Tibial artery (tissue), 4 donors: ENCODE measurements at regions not wholly inside any gene's neighbourhood (a gene's known extent, or its start where the extent isn't known, plus 50 kb on each side); places are given as distances from the start of the nearest gene placed in this dataset.

Experiments
- DNase-seq, 2 donors: peaks; one replicate each; pipeline ENCODE4 v3.0.0-alpha.2; 2019
- H3K27ac ChIP-seq, 2 donors: fragments of 200-600 bp; sonication (generic) in 1 of 2; 1 replicate in 1 of 2; 2 replicates in 1 of 2; pipeline ENCODE4 v1.5.1; 2018 to 2019; ENCODE audit warnings: mild to moderate bottlenecking in 1 of 2
- H3K27me3 ChIP-seq, 2 donors: fragments of 200-600 bp; sonication (generic) in 1 of 2; one replicate each; pipeline versions ENCODE4 v1.5.1 to v1.6.0; 2016 to 2019
- H3K36me3 ChIP-seq, 3 donors: fragments of 200-600 bp; sonication (generic) in 2 of 3; one replicate each; pipeline ENCODE4 v1.5.1; 2016 to 2019; ENCODE audit warnings: mild to moderate bottlenecking in 2 of 3
- H3K4me1 ChIP-seq, 4 donors: fragments of 200-600 bp; sonication (generic) in 2 of 4; 1 replicate in 3 of 4; 2 replicates in 1 of 4; pipeline ENCODE4 v1.5.1; 2016 to 2019
- H3K4me3 ChIP-seq, 2 donors: fragments of 200-600 bp; sonication (generic) in 1 of 2; 1 replicate in 1 of 2; 2 replicates in 1 of 2; pipeline ENCODE4 v1.5.1; 2018 to 2019; ENCODE audit warnings: mild to moderate bottlenecking in 2 of 2
- H3K9me3 ChIP-seq, 3 donors: fragments of 200-600 bp; sonication (generic) in 1 of 3; one replicate each; pipeline ENCODE4 v1.5.1; 2016 to 2019
- CTCF ChIP-seq, 2 experiments: fragments of 200-600 bp in 1 of 2; fragments of 450-650 bp in 1 of 2; IDR thresholded peaks; one replicate each; pipeline ENCODE4 v1.5.1; 2017 to 2019; ENCODE audit warnings: antibody characterized with exemption in 2 of 2, mild to moderate bottlenecking in 1 of 2, moderate library complexity in 1 of 2
- intact Hi-C: fragments of 100-400 bp; cut with DNase I; formaldehyde crosslinking; loops from one replicate; pipeline ENCODE4 v1.15.0; 2023; ENCODE audit warnings: low total_unique reads

- H3K27ac ChIP-seq = no peak overlapping the region
- no peaks in the 10 kb centered on the region for H3K36me3 ChIP-seq
- no peak for DNase-seq
- H3K4me1 ChIP-seq = no peaks in the 10 kb centered on the region
- H3K9me3 ChIP-seq = no peaks in the 10 kb centered on the region
- intact Hi-C loops = no loop called here
- no peak overlapping the region for H3K4me3 ChIP-seq
- no peak for TF ChIP-seq CTCF (IDR thresholded peaks at IDR 0.05)
- no peaks in the 10 kb centered on the region for H3K27me3 ChIP-seq
Measured at GRCh38 chrY:7878719-7879118, 967.2 kb upstream of the AMELY start.

GRCh38 chrY:7877458-7877857, 965.9 kb upstream of the AMELY start:
- Histone ChIP-seq H3K27ac (no peak overlapping the region), H3K9me3 (no peaks in the 10 kb centered on the region), H3K4me3 (no peak overlapping the region), H3K4me1 (no peaks in the 10 kb centered on the region), H3K36me3 (no peaks in the 10 kb centered on the region), H3K27me3 (no peaks in the 10 kb centered on the region)
- DNase-seq = no peak
- intact Hi-C loops = no loop called here
- no peak for TF ChIP-seq CTCF (IDR thresholded peaks at IDR 0.05)

- DNase-seq = no peak
Measured at GRCh38 chrY:7874080-7874479, 962.5 kb upstream of the AMELY start.

GRCh38 chrY:7871304-7871932, 959.9 kb upstream of the AMELY start:
- no peak overlapping the region for H3K27ac ChIP-seq
- H3K27me3 ChIP-seq = no peaks in the 10 kb centered on the region
- no peaks in the 10 kb centered on the region for H3K9me3 ChIP-seq
- no peaks in the 10 kb centered on the region for H3K4me1 ChIP-seq
- intact Hi-C loops = no loop called here
- TF ChIP-seq CTCF (IDR thresholded peaks at IDR 0.05) = no peak
- DNase-seq = no peak
- no peak overlapping the region for H3K4me3 ChIP-seq
- no peaks in the 10 kb centered on the region for H3K36me3 ChIP-seq

More at GRCh38 chrY:7874080-7874479, 962.5 kb upstream of the AMELY start:
- no peak overlapping the region for H3K27ac ChIP-seq
- H3K4me1 ChIP-seq = no peaks in the 10 kb centered on the region
- H3K27me3 ChIP-seq = no peaks in the 10 kb centered on the region
- intact Hi-C loops = no loop called here
- no peak for TF ChIP-seq CTCF (IDR thresholded peaks at IDR 0.05)
- no peak overlapping the region for H3K4me3 ChIP-seq
- H3K36me3 ChIP-seq = no peaks in the 10 kb centered on the region
- H3K9me3 ChIP-seq = no peaks in the 10 kb centered on the region

GRCh38 chrY:7866976-7867375, 955.4 kb upstream of the AMELY start:
- Histone ChIP-seq H3K27me3 (no peaks in the 10 kb centered on the region), H3K4me1 (no peaks in the 10 kb centered on the region), H3K27ac (no peak overlapping the region), H3K4me3 (no peak overlapping the region), H3K9me3 (no peaks in the 10 kb centered on the region), H3K36me3 (no peaks in the 10 kb centered on the region)
- no peak for TF ChIP-seq CTCF (IDR thresholded peaks at IDR 0.05)
- DNase-seq = no peak
- intact Hi-C loops = no loop called here
